SK-N-MC (cell line): ENCODE measurements at regions not wholly inside any gene's neighbourhood (a gene's known extent, or its start where the extent isn't known, plus 50 kb on each side); places are given as distances from the start of the nearest gene placed in this dataset.

Experiments used
- DNase-seq: peaks from one replicate; pipeline ENCODE4 v3.0.0-alpha.2; 2011; ENCODE audit warnings: low read depth, low spot score
- H3K27ac ChIP-seq: fragments of 200-600 bp; sonication (generic); 2 replicates; pipeline ENCODE4 v1.5.1; 2016; ENCODE audit warnings: mixed run types
- H3K36me3 ChIP-seq: fragments of 200-600 bp; sonication (generic); 2 replicates; pipeline ENCODE4 v1.6.1; 2017; ENCODE audit warnings: antibody characterized with exemption, low read length, mixed read lengths; ENCODE audit not compliant: insufficient read depth
- H3K4me3 ChIP-seq: fragments of 200-600 bp; sonication (generic); 2 replicates; pipeline ENCODE4 v1.5.1; 2016
- H3K9ac ChIP-seq: fragments of 200-600 bp; sonication (generic); 2 replicates; pipeline ENCODE4 v1.8.0; 2017; ENCODE audit warnings: mixed run types, mixed read lengths; ENCODE audit not compliant: insufficient read length
- H3K9me3 ChIP-seq: fragments of 200-600 bp; sonication (generic); 2 replicates; pipeline ENCODE4 v1.6.1; 2017; ENCODE audit warnings: low read depth, mild to moderate bottlenecking, antibody characterized with exemption, low read length, moderate library complexity, mixed read lengths
- EZH2 ChIP-seq: fragments of 200-600 bp; sonication (generic); IDR thresholded peaks from one replicate; pipeline ENCODE4 v1.6.1; 2017; ENCODE audit warnings: antibody characterized with exemption
- FOXP2 ChIP-seq: optimal IDR thresholded peaks from 2 replicates; pipeline ENCODE3; 2011; ENCODE audit warnings: mild to moderate bottlenecking, moderate library complexity; ENCODE audit not compliant: insufficient read depth; ENCODE audit errors: extremely low read length, control extremely low read depth
- POLR2AphosphoS5 ChIP-seq: IDR thresholded peaks from 2 replicates; pipeline ENCODE4 v1.6.1; 2012; ENCODE audit warnings: mild to moderate bottlenecking, low read depth, low read length, borderline replicate concordance

DNA sequence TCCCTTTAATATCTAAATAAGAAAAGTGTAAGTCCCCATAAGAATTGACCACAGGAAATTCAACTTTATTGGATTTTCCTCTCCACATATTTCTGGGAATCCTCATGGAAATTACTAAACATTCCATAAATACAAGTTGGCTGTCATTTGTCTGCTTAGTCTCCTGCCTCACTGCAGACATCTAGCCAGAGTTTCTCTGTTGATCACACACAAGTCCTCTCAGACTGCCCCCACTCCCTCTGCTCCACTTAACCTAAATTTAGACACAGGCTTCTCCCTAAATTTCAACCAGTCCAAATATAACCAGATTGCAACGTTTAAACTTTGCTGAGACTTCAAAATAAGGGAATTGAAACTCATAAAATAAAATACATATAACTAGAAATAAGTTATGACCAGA lies 982.1 kb downstream of the DTWD2 start:
- Histone ChIP-seq H3K9me3 (no peaks in the 10 kb centered on the region), H3K27ac (no peak overlapping the region), H3K9ac (no peak overlapping the region), H3K36me3 (no peaks in the 10 kb centered on the region), H3K4me3 (no peak overlapping the region)
- no peak for TF ChIP-seq FOXP2
- no peak for TF ChIP-seq POLR2AphosphoS5
- no peak for TF ChIP-seq EZH2
- DNase-seq: no peak

DNA sequence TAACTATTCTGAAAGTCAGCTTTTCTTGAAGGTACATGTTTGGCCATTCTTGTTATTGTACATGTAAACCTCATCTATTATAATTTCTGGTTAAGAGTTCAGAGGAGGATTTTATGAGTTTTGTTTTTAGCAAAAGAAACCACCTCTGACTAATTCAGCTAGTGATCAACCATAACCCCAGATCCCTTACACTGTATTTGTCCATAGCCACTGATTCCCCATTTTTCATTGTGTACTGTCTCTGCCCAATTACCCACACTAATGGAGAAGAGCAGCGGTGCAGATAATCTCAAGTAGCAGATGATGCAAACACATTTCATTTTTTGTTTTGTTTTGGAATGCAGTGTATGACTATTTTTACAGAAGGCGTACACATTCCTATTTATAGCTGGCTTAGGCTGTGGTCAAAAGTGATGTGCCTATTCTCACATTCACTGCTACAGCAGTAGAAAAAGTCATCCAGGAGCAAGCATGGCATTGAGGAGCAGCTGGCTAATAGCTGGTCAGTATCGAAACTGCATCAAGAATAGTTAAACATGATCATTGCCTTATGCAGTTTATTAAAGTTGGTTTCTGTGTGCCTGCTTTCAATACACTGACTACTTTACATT lies 988.3 kb downstream of the DTWD2 start:
- TF ChIP-seq FOXP2 (no peak), POLR2AphosphoS5 (no peak), EZH2 (no peak)
- no peak overlapping the region for H3K9ac ChIP-seq
- H3K27ac ChIP-seq: no peak overlapping the region
- DNase-seq: no peak
- H3K9me3 ChIP-seq: no peaks in the 10 kb centered on the region
- H3K4me3 ChIP-seq: no peak overlapping the region
- no peaks in the 10 kb centered on the region for H3K36me3 ChIP-seq

DNA sequence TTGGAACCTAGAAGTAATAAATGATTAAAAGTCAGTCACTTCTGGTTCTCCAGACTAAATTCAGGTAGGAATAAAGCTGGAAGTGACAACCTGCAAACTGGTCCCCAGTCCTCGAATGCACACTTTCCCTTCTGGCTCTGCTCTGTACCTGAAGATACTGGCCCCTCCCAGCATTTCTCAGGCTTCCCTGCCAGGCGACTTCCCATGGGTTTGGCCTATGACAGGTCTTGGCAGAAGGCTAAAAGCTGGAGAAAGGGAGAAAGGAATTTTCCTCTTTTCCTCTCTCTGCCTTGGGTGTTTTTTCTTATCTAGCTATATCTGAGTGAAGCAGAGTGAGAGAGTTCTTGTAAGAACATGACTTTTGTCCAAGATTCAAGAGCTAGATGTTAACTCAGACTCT lies 1005.7 kb downstream of the DTWD2 start:
- no peak for DNase-seq
- no peak for TF ChIP-seq FOXP2
- no peak overlapping the region for H3K4me3 ChIP-seq
- H3K9ac ChIP-seq: no peak overlapping the region
- no peaks in the 10 kb centered on the region for H3K9me3 ChIP-seq
- H3K36me3 ChIP-seq: no peaks in the 10 kb centered on the region
- H3K27ac ChIP-seq: no peak overlapping the region

DNA sequence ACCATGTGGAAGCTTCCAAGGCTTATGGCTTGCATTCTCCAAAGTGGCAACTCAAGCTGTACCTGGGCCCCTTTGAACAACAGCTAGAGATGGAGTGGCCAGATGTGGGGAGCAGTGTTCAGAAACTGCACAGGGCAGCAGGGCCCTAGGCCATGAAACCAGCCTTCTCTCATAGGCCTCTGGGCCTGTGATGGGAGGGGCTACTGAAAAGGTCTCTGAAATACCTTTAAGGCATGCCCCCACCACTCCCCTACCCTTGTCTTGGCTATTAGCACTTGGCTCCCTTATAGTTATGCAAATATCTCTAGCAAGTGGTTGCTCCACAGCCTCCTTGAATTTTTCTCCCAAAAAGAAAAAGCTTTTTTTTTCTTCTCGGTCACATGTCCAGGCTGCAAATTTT lies 1014.6 kb downstream of the DTWD2 start:
- TF ChIP-seq FOXP2: no peak
- no peak for TF ChIP-seq POLR2AphosphoS5
- no peak for TF ChIP-seq EZH2
- Histone ChIP-seq H3K4me3 (no peak overlapping the region), H3K36me3 (no peaks in the 10 kb centered on the region), H3K27ac (no peak overlapping the region), H3K9ac (no peak overlapping the region), H3K9me3 (no peaks in the 10 kb centered on the region)
- no peak for DNase-seq

DNA sequence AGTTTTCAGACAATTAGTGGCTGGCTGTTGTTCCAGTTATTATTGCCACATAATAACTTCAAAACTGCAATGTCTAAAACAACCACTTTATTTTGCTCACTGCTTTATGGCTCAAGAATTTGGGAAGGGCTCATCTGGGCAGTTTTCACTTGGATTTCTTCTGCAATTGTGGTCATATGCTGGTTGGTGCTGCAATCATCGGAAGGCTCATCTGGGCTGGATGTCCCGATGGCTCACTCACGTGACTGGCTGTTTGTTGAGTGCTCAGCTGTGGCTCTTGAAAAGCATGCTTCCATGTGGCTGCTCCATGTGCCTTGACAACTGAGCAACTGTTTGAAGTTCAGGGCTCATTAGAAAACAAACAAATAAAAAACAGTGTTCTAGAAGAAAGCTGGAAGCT lies 1032.5 kb downstream of the DTWD2 start:
- Histone ChIP-seq H3K27ac (no peak overlapping the region), H3K36me3 (no peaks in the 10 kb centered on the region), H3K9me3 (no peaks in the 10 kb centered on the region), H3K4me3 (no peak overlapping the region), H3K9ac (no peak overlapping the region)
- DNase-seq: no peak
- no peak for TF ChIP-seq POLR2AphosphoS5
- no peak for TF ChIP-seq EZH2
- TF ChIP-seq FOXP2: no peak

DNA sequence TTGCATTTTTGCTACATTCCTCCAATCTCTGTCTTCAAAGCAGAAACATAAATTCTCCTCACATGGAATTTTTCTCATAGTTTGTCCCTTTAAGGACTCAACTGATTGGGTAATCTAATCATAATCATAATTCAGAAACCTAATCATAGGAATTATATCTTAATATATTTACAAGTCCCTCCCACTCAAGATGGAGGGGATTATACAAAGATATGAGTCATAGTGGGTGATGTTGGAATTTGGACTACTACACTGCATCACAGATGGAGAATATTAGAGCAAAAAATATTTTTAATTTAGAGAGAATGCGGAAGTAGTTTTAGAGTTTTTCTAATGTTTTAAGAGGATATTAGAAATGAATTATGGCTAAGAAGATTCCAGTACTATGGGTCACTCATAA lies 1034.0 kb downstream of the DTWD2 start:
- H3K27ac ChIP-seq: no peak overlapping the region
- no peak for TF ChIP-seq POLR2AphosphoS5
- no peak for TF ChIP-seq EZH2
- TF ChIP-seq FOXP2: no peak
- H3K9ac ChIP-seq: no peak overlapping the region
- H3K4me3 ChIP-seq: no peak overlapping the region
- H3K9me3 ChIP-seq: no peaks in the 10 kb centered on the region
- no peak for DNase-seq
- no peaks in the 10 kb centered on the region for H3K36me3 ChIP-seq

DNA sequence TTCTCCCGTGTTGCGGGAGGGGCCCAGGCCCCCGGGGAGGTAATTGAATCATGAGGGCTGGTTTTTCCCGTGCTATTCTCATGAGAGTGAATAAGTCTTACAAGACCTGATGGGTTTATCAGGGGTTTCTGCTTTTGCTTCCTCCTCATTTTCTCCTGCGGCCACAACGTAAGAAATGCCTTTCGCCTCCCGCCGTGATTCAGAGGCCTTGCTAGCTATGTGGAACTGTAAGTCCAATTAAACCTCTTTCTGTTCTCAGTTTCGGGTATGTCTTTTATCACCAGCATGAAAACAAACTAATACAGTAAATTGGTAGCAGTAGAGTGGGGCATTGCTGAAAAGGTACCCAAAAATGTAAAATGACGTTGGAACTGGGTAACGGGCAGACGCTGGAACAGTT lies 1035.1 kb downstream of the DTWD2 start:
- Histone ChIP-seq H3K9ac (no peak overlapping the region), H3K36me3 (no peaks in the 10 kb centered on the region), H3K9me3 (no peaks in the 10 kb centered on the region), H3K4me3 (no peak overlapping the region), H3K27ac (no peak overlapping the region)
- TF ChIP-seq EZH2 (no peak), FOXP2 (no peak), POLR2AphosphoS5 (no peak)
- DNase-seq: no peak

DNA sequence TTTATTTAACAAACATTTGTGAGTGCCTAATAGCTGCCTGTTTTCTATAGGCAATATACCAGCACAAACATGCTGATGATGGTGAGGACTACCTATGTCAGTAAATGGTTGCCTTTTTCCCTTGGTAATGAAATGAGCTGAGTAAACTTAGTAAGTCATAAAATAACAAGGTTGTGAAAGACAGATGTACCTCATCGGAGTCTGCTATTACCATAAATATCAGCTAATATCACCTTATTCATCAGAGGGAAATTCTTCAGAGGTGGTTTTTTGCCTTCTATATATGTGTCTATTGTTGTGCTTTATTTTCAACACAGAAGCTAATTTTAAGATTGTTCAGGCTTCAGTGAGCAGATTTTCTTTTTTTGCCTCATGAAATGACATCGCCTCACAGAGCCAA lies 1040.5 kb downstream of the DTWD2 start:
- no peak overlapping the region for H3K9ac ChIP-seq
- H3K9me3 ChIP-seq: no peaks in the 10 kb centered on the region
- H3K27ac ChIP-seq: no peak overlapping the region
- H3K36me3 ChIP-seq: no peaks in the 10 kb centered on the region
- no peak overlapping the region for H3K4me3 ChIP-seq
- no peak for TF ChIP-seq POLR2AphosphoS5
- TF ChIP-seq EZH2: no peak
- TF ChIP-seq FOXP2: no peak
- DNase-seq: no peak

DNA sequence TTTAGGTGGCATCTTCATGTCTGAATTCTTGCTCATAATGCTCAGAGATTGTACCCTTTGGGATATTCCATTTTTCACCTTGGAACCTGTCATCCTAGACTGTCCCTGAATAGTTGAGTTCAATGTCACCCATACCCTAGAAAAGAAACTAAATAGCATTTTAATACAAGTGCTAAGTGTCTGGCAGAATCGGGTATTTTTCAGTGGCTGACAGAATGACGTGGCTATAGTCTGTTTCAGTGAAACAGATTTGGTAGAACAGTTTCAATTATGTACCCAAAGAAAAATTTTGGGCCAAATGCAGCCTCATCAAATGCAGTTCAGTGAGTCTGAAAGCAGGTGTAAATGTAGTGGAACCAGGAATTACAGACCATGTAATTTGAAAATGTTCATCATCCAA lies 1041.2 kb downstream of the DTWD2 start:
- no peak for DNase-seq
- H3K27ac ChIP-seq: no peak overlapping the region
- H3K9me3 ChIP-seq: no peaks in the 10 kb centered on the region
- H3K4me3 ChIP-seq: no peak overlapping the region
- no peaks in the 10 kb centered on the region for H3K36me3 ChIP-seq
- H3K9ac ChIP-seq: no peak overlapping the region
- TF ChIP-seq POLR2AphosphoS5 (no peak), EZH2 (no peak), FOXP2 (no peak)
